ENCODE measurements at regions not wholly inside any gene's neighbourhood (a gene's known extent, or its start where the extent isn't known, plus 50 kb on each side); places are given as distances from the start of the nearest gene placed in this dataset.

- no peak overlapping the region for H3K4me3 ChIP-seq (ENCODE audit: low read depth, low read length)
- TF ChIP-seq, protein P1, sequence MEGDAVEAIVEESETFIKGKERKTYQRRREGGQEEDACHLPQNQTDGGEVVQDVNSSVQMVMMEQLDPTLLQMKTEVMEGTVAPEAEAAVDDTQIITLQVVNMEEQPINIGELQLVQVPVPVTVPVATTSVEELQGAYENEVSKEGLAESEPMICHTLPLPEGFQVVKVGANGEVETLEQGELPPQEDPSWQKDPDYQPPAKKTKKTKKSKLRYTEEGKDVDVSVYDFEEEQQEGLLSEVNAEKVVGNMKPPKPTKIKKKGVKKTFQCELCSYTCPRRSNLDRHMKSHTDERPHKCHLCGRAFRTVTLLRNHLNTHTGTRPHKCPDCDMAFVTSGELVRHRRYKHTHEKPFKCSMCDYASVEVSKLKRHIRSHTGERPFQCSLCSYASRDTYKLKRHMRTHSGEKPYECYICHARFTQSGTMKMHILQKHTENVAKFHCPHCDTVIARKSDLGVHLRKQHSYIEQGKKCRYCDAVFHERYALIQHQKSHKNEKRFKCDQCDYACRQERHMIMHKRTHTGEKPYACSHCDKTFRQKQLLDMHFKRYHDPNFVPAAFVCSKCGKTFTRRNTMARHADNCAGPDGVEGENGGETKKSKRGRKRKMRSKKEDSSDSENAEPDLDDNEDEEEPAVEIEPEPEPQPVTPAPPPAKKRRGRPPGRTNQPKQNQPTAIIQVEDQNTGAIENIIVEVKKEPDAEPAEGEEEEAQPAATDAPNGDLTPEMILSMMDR (IDR thresholded peaks at IDR 0.05; ENCODE audit: insufficient read depth, low read depth, low read length, missing control alignments), result no peak
These were observed 63.0 kb upstream of the FLT1 start for GRCh38 chr13:28557725-28558520.

DNA sequence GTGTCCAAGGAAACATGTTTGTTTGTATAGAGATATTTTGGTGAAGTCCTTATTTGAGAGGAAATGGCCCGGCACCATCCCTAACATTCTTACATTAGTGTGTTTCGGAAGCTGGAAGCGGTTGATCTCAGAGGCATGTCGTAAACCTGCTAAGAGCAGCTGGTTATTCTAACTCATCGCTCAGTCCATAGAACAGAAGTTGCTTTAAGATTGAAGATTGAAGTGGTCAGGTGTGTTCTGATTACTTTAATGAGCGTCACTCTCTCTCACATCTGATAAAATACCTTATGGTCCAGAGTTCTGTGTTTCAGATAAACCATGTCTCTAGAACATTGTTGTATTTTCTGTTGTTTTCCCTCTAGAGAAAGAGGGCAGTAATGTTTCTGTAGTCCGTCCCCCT is 60.2 kb upstream of the FLT1 start:
- no peak for DNase-seq (ENCODE audit: low read depth)
- H3K4me3 ChIP-seq (ENCODE audit: low read depth, low read length), result no peak overlapping the region
- TF ChIP-seq, protein P1 (IDR thresholded peaks at IDR 0.05; ENCODE audit: insufficient read depth, low read depth, low read length, missing control alignments), result no peak

More at GRCh38 chr13:28557725-28558520, 63.0 kb upstream of the FLT1 start:
- no peak for DNase-seq (ENCODE audit: low read depth)

DNA sequence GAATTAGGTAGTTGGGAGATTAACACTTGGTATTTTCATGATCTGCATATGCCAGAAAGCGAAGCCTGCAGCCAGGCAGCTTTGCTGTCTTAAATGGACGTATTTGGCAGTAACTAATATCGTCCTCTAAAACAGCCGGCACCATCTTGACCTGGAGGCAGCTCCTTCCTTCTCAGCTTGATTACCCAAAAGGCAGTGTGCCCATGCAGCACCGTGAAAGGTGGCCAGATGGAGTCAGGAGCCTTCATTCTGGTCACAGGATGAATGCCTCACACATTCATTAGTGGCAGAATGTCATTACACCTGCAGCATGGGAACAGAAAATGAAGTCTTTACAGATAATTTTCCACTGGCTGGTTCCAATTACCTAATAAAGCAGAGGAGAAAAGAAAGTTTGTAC is 59.0 kb upstream of the FLT1 start:
- DNase-seq (ENCODE audit: low read depth), result no peak
- TF ChIP-seq, protein P1 (IDR thresholded peaks at IDR 0.05; ENCODE audit: insufficient read depth, low read depth, low read length, missing control alignments), result no peak
- no peak overlapping the region for H3K4me3 ChIP-seq (ENCODE audit: low read depth, low read length)

- TF ChIP-seq, protein P1 (IDR thresholded peaks at IDR 0.05; ENCODE audit: insufficient read depth, low read depth, low read length, missing control alignments), result no peak
- H3K4me3 ChIP-seq (ENCODE audit: low read depth, low read length), result no peak overlapping the region
- DNase-seq (ENCODE audit: low read depth), result no peak
These were observed 57.4 kb upstream of the FLT1 start for GRCh38 chr13:28552288-28552687.

GRCh38 chr13:28551498-28551895 is 56.6 kb upstream of the FLT1 start:
- TF ChIP-seq, protein P1 (IDR thresholded peaks at IDR 0.05; ENCODE audit: insufficient read depth, low read depth, low read length, missing control alignments), result no peak
- DNase-seq (ENCODE audit: low read depth), result no peak
- H3K4me3 ChIP-seq (ENCODE audit: low read depth, low read length), result no peak overlapping the region

DNA sequence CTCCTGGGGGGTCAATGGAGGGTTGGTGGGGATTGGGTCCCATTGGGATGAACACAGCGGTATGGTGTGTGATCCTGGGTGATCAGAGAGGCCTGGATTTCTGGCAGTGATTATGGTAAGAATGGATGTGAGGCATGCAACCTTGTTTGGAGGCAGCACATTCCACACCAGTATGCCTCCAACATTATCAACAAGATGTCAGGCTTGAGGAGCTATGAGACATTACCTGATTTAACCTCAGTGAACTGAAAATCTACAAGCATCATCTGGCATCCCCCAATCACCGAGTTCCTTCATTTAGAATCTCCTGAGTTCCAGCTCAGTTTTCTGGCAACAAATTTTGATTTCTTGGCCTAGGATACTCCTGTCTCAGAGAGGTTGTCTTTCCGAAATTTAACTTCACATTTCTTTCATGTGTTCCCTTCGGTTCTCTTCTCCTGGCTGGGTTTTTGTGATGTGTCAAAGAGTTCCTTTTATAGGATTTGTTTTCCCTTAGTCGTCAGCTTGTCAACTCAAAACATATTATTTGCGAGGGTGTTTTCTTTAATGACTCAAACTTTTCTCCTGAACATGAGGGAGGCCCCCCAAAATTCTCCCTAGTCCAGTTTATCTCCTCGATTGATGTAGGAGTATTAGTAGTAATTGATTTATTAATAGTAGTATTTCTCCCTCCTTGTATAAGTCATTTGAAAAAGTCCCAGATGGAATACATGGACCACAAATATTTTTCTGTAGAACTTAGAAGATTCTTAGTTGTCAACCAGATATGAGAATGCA is 56.0 kb upstream of the FLT1 start:
- no peak for DNase-seq (ENCODE audit: low read depth)
- H3K4me3 ChIP-seq (ENCODE audit: low read depth, low read length), result no peak overlapping the region
- TF ChIP-seq, protein P1 (IDR thresholded peaks at IDR 0.05; ENCODE audit: insufficient read depth, low read depth, low read length, missing control alignments), result no peak

Measured in GM12865 (cell line).